Spleen (tissue), 11 donors: ENCODE measurements at regions not wholly inside any gene's neighbourhood (a gene's known extent, or its start where the extent isn't known, plus 50 kb on each side); places are given as distances from the start of the nearest gene placed in this dataset.
A peak's percentile ranks its signal among the peaks of the same experiment; 100 is the strongest.

Source experiments
- DNase-seq: peaks from one replicate; pipeline ENCODE4 v3.0.0-alpha.2; 2020
- H3K27ac ChIP-seq, 8 donors: fragments of 200-600 bp; sonication (generic) in 7 of 8; 1 replicate in 4 of 8; 2 replicates in 4 of 8; pipeline versions ENCODE4 v1.5.0 to v1.8.0; 2016 to 2021; ENCODE audit warnings: inconsistent platforms in 4 of 8, mild to moderate bottlenecking in 4 of 8, moderate library complexity in 1 of 8
- H3K27me3 ChIP-seq, 7 donors: fragments of 200-600 bp; sonication (generic) in 6 of 7; replicated peaks in 1 of 7; 1 replicate in 4 of 7; 2 replicates in 3 of 7; pipeline versions ENCODE4 v1.5.0 to v1.8.0; 2016 to 2021; ENCODE audit warnings: inconsistent platforms in 3 of 7, mild to moderate bottlenecking in 1 of 7
- H3K36me3 ChIP-seq, 6 donors: fragments of 200-600 bp; sonication (generic) in 5 of 6; 1 replicate in 4 of 6; 2 replicates in 2 of 6; pipeline versions ENCODE4 v1.5.0 to v1.8.0; 2016 to 2021; ENCODE audit warnings: inconsistent platforms in 2 of 6
- H3K4me1 ChIP-seq, 6 donors: fragments of 200-600 bp; sonication (generic) in 5 of 6; 1 replicate in 3 of 6; 2 replicates in 3 of 6; pipeline versions ENCODE4 v1.5.0 to v1.8.0; 2016 to 2021; ENCODE audit warnings: inconsistent platforms in 3 of 6
- H3K4me3 ChIP-seq, 8 donors: fragments of 200-600 bp; sonication (generic) in 7 of 8; 1 replicate in 4 of 8; 2 replicates in 4 of 8; pipeline versions ENCODE4 v1.5.0 to v1.8.0; 2016 to 2021; ENCODE audit warnings: inconsistent platforms in 4 of 8, mild to moderate bottlenecking in 4 of 8, moderate library complexity in 2 of 8
- H3K9me3 ChIP-seq, 8 donors: fragments of 200-600 bp; sonication (generic) in 7 of 8; 1 replicate in 4 of 8; 2 replicates in 4 of 8; pipeline versions ENCODE4 v1.5.0 to v1.8.0; 2016 to 2021; ENCODE audit warnings: inconsistent platforms in 4 of 8
- POLR2A ChIP-seq, 3 donors: fragments of 450-650 bp; IDR thresholded peaks; one replicate each; pipeline ENCODE4 v1.5.1; 2017; ENCODE audit warnings: antibody characterized with exemption in 3 of 3, mild to moderate bottlenecking in 1 of 3
- POLR2AphosphoS5 ChIP-seq, 3 donors: sonication (generic); formaldehyde crosslinking; IDR thresholded peaks; one replicate each; pipeline ENCODE4 v1.5.1; 2017; ENCODE audit warnings: antibody characterized with exemption in 3 of 3
- WGBS, 5 donors: extraction: QIAGEN DNeasy Blood & Tissue Kit in 3 of 5; methylation state at CpG; one replicate each; pipeline versions ENCODE4 v1.1.5 to v1.1.7; 2013 to 2018; 5-methylcytosine and 5-hydroxymethylcytosine counted together
- intact Hi-C: fragments of 100-400 bp; cut with DNase I; formaldehyde crosslinking; loops from one replicate; pipeline ENCODE4 v1.15.0; 2023; ENCODE audit warnings: low total_unique reads
- TF ChIP-seq, protein P1 (sequence below), 11 experiments: fragments of 200-600 bp in 7 of 11; fragments of 450-650 bp in 4 of 11; sonication (generic) in 4 of 11; IDR thresholded peaks in 8 of 11; conservative IDR thresholded peaks in 3 of 11; 1 replicate in 7 of 11; 2 replicates in 4 of 11; pipeline versions ENCODE4 v1.4.0 to v1.8.0; 2016 to 2021; ENCODE audit warnings: antibody characterized with exemption in 11 of 11, inconsistent platforms in 4 of 11, mild to moderate bottlenecking in 1 of 11
- donor health status: healthy with polysubstance abuse.
- donor health status: DM: no; HTN: no; CAD: no; lungs with moderate emphysema.
- donor health status: DM: no; HTN: no; CAD: no.
- donor health status: Bipolar disorder and iron deficiency.
- donor health status: healthy.
- donor health status: DM: no; HTN: no; CAD: no.
- donor health status: DM: yes; HTN: yes; CAD: no.

- Histone ChIP-seq H3K27me3 (peaks cover 0 to 12% (median 0%) of the 10 kb centered on the region in 7 donors), H3K27ac (no peak overlapping the region), H3K4me1 (no peaks in the 10 kb centered on the region), H3K4me3 (no peak overlapping the region), H3K36me3 (no peaks in the 10 kb centered on the region), H3K9me3 (no peaks in the 10 kb centered on the region)
- no peak for DNase-seq
- TF ChIP-seq, protein P1, sequence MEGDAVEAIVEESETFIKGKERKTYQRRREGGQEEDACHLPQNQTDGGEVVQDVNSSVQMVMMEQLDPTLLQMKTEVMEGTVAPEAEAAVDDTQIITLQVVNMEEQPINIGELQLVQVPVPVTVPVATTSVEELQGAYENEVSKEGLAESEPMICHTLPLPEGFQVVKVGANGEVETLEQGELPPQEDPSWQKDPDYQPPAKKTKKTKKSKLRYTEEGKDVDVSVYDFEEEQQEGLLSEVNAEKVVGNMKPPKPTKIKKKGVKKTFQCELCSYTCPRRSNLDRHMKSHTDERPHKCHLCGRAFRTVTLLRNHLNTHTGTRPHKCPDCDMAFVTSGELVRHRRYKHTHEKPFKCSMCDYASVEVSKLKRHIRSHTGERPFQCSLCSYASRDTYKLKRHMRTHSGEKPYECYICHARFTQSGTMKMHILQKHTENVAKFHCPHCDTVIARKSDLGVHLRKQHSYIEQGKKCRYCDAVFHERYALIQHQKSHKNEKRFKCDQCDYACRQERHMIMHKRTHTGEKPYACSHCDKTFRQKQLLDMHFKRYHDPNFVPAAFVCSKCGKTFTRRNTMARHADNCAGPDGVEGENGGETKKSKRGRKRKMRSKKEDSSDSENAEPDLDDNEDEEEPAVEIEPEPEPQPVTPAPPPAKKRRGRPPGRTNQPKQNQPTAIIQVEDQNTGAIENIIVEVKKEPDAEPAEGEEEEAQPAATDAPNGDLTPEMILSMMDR (IDR thresholded peaks at IDR 0.05 in 8 of 11, conservative IDR thresholded peaks at IDR 0.05 in 3 of 11): no peak
- no peak for TF ChIP-seq POLR2A (IDR thresholded peaks at IDR 0.05)
- no peak for TF ChIP-seq POLR2AphosphoS5 (IDR thresholded peaks at IDR 0.05)
- intact Hi-C loops: no loop called here
- WGBS, 5 donors: 37 to 58% (median 45%) methylated on average over 1 of the region's 1 CpG
Measured at GRCh38 chr7:20557116-20557515, 58.4 kb upstream of the ABCB5 start.

- 89 to 93% (median 91%) methylated on average over 20 to 22 of the region's 22 CpGs for WGBS, 5 donors
Measured at GRCh38 chr7:20558963-20559716, 56.3 kb upstream of the ABCB5 start.

GRCh38 chr7:20559883-20560282 lies 55.6 kb upstream of the ABCB5 start:
- WGBS, 5 donors: 88 to 98% (median 92%) methylated on average over 5 of the region's 5 CpGs
- no peaks in the 10 kb centered on the region for H3K4me1 ChIP-seq
- H3K27ac ChIP-seq: no peak overlapping the region
- no peak overlapping the region for H3K4me3 ChIP-seq
- no peak for DNase-seq
- H3K27me3 ChIP-seq: peaks cover 0 to 12% (median 0%) of the 10 kb centered on the region in 7 donors
- H3K36me3 ChIP-seq: no peaks in the 10 kb centered on the region
- intact Hi-C loops: no loop called here
- TF ChIP-seq, protein P1 (IDR thresholded peaks at IDR 0.05 in 8 of 11, conservative IDR thresholded peaks at IDR 0.05 in 3 of 11): no peak
- TF ChIP-seq POLR2A (IDR thresholded peaks at IDR 0.05) (no peak), POLR2AphosphoS5 (IDR thresholded peaks at IDR 0.05) (no peak)
- no peaks in the 10 kb centered on the region for H3K9me3 ChIP-seq

More at GRCh38 chr7:20558963-20559716, 56.3 kb upstream of the ABCB5 start:
- no peak overlapping the region for H3K4me3 ChIP-seq
- intact Hi-C loops: no loop called here
- H3K36me3 ChIP-seq: no peaks in the 10 kb centered on the region
- no peaks in the 10 kb centered on the region for H3K4me1 ChIP-seq
- H3K27me3 ChIP-seq: peaks cover 0 to 12% (median 0%) of the 10 kb centered on the region in 7 donors
- peak; percentile 66 for DNase-seq
- no peaks in the 10 kb centered on the region for H3K9me3 ChIP-seq
- no peak overlapping the region for H3K27ac ChIP-seq
- TF ChIP-seq POLR2A (IDR thresholded peaks at IDR 0.05) (no peak), POLR2AphosphoS5 (IDR thresholded peaks at IDR 0.05) (no peak)
- TF ChIP-seq, protein P1 (IDR thresholded peaks at IDR 0.05 in 8 of 11, conservative IDR thresholded peaks at IDR 0.05 in 3 of 11): no peak

DNA sequence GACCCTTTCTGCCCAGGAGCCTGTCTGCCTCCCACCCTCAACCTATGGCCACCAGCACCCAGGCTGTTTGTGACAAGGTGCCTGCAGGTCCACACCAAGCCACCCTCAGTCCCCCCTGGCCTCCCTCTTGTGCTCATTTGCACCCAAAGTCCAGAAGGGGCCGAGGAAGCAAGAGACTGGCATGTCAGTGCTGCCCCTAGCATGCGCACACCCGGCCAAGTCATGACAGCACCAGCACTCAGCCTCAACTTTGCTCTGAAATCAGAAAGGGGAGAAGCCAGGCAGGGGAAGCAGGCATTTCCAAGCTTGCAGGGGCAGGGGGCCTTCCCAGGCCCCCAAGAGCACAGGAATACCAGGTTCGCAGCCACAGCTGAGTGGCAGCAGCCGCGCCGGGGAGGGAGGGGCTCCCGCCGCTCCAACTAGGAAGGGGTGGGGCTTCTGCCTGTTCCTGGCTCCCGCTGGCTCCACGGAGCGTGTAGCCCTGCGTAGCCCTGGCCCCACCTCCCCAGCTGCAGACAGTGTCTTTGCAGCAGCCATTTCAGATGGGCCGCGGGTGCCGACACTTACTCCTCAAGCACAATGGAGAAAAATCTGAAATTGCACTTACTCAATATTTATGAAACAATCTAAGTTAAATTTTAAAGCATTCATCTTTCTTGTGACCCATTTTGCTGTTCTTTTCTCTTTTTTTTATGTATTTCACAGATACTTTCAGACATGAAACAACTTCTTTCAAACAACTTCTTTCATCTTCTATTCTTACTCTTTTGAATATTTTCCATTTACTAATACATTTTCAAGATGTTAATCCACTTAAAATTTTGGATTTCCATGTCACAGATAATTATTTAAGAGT lies 54.9 kb upstream of the ABCB5 start:
- intact Hi-C loops: no loop called here
- 89 to 96% (median 91%) methylated on average over 13 to 16 of the region's 16 CpGs for WGBS, 5 donors
- no peaks in the 10 kb centered on the region for H3K36me3 ChIP-seq
- H3K4me1 ChIP-seq: no peaks in the 10 kb centered on the region
- no peak overlapping the region for H3K4me3 ChIP-seq
- peaks cover 0 to 12% (median 0%) of the 10 kb centered on the region in 7 donors for H3K27me3 ChIP-seq
- H3K27ac ChIP-seq: no peak overlapping the region
- DNase-seq: no peak
- TF ChIP-seq, protein P1 (IDR thresholded peaks at IDR 0.05 in 8 of 11, conservative IDR thresholded peaks at IDR 0.05 in 3 of 11): no peak
- no peak for TF ChIP-seq POLR2AphosphoS5 (IDR thresholded peaks at IDR 0.05)
- TF ChIP-seq POLR2A (IDR thresholded peaks at IDR 0.05): no peak
- no peaks in the 10 kb centered on the region for H3K9me3 ChIP-seq
